ENCODE measurements at regions not wholly inside any gene's neighbourhood (a gene's known extent, or its start where the extent isn't known, plus 50 kb on each side); places are given as distances from the start of the nearest gene placed in this dataset.

- no peak overlapping the region for H3K4ac ChIP-seq (replicated peaks; ENCODE audit: insufficient read length, low read depth, low read length)
- H3K9me3 ChIP-seq (ENCODE audit: insufficient read depth in 2 of 2, low read depth in 1 of 2, low read length in 1 of 2), result no peaks in the 10 kb centered on the region; a peak in 1 of 4 replicates
- no peak overlapping the region for H4K5ac ChIP-seq (ENCODE audit: insufficient read length, low read depth, low read length)
- H3K23ac ChIP-seq (ENCODE audit: insufficient read length), result no peak overlapping the region
- H2BK15ac ChIP-seq (ENCODE audit: low read length), result no peak overlapping the region
- no peaks in the 10 kb centered on the region for H3K27me3 ChIP-seq (replicated peaks in 1 of 4; ENCODE audit: control insufficient read depth in 3 of 4, extremely low read depth in 1 of 4, insufficient read depth in 3 of 4, low read length in 3 of 4)
- no peak overlapping the region for H2BK20ac ChIP-seq (ENCODE audit: low read length)
- no peak overlapping the region for H2AK5ac ChIP-seq (ENCODE audit: low read depth, low read length)
- H2BK120ac ChIP-seq (replicated peaks; ENCODE audit: low read depth, low read length), result no peak overlapping the region
- FAIRE-seq (no peak), DNase-seq (ENCODE audit: low read depth in 1 of 2, low spot score in 2 of 2) (no peak)
- H3K56ac ChIP-seq (replicated peaks; ENCODE audit: insufficient read length, low read depth, low read length), result no peak overlapping the region
- no peak overlapping the region for H3K18ac ChIP-seq (ENCODE audit: extremely low read depth, low read length)
- no peaks in the 10 kb centered on the region for H3K23me2 ChIP-seq (ENCODE audit: low read depth, low read length)
- H4K20me1 ChIP-seq (replicated peaks in 1 of 2; ENCODE audit: control insufficient read depth in 1 of 2, insufficient read depth in 2 of 2, low read length in 2 of 2), result no peaks in the 10 kb centered on the region
- H3K79me2 ChIP-seq (ENCODE audit: control insufficient read depth in 1 of 2, insufficient read depth in 2 of 2, low read length in 2 of 2), result no peaks in the 10 kb centered on the region
- H3K27ac ChIP-seq (ENCODE audit: low read depth, low read length), result no peak overlapping the region
- no peak overlapping the region for H3K4me3 ChIP-seq (ENCODE audit: extremely low read depth in 1 of 4, insufficient read depth in 2 of 4, low read depth in 3 of 4, low read length in 4 of 4)
- H3K79me1 ChIP-seq (ENCODE audit: low read depth, low read length), result no peaks in the 10 kb centered on the region
- CTCF ChIA-PET (ENCODE audit: partially characterized antibody), result interaction anchor here (1.4 kb wide), 1 partner anchor 10 kb away, joined by 3 read pairs; no protein-coding TSS in a partner anchor
- H4K8ac ChIP-seq (ENCODE audit: extremely low read depth, insufficient read depth, low read length), result no peak overlapping the region
- no peak overlapping the region for H2AFZ ChIP-seq (ENCODE audit: low read length)
- H4K91ac ChIP-seq (replicated peaks; ENCODE audit: insufficient read length, low read length), result no peak overlapping the region
- POLR2A ChIA-PET (ENCODE audit: partially characterized antibody), result no interaction called here
- no peak overlapping the region for H3K4me2 ChIP-seq (ENCODE audit: insufficient read depth in 1 of 2, low read depth in 2 of 2, low read length in 2 of 2)
- H2BK5ac ChIP-seq (ENCODE audit: low read depth, low read length), result no peak overlapping the region
- TF ChIP-seq EGR1 (IDR thresholded peaks at IDR 0.05; ENCODE audit: borderline replicate concordance, low read depth, low read length) (no peak), JUND (IDR thresholded peaks at IDR 0.05; ENCODE audit: low read length) (no peak), YY1 (IDR thresholded peaks at IDR 0.05; ENCODE audit: low read depth, low read length) (no peak), SIN3A (conservative IDR thresholded peaks at IDR 0.05 in 1 of 2, IDR thresholded peaks at IDR 0.05 in 1 of 2; ENCODE audit: low read depth in 1 of 2, low read length in 2 of 2) (no peak), RFX5 (IDR thresholded peaks at IDR 0.05; ENCODE audit: borderline replicate concordance, low read depth, low read length) (no peak)
- H3K36me3 ChIP-seq (ENCODE audit: control insufficient read depth in 2 of 4, insufficient read depth in 4 of 4, low read length in 3 of 4), result no peaks in the 10 kb centered on the region
- no peak overlapping the region for H3K9ac ChIP-seq (replicated peaks in 1 of 4; ENCODE audit: extremely low read depth in 1 of 4, low read depth in 3 of 4, low read length in 3 of 4)
- H2BK12ac ChIP-seq (ENCODE audit: low read depth, low read length), result no peak overlapping the region
- no peaks in the 10 kb centered on the region for H3K4me1 ChIP-seq (replicated peaks in 1 of 4; ENCODE audit: control insufficient read depth in 3 of 4, insufficient read depth in 4 of 4, low read length in 3 of 4)
- no peak overlapping the region for H3K14ac ChIP-seq (ENCODE audit: insufficient read length)
- 82% methylated on average over 6 of the region's 6 CpGs; no CpG with 5 or more reads in 1 of the 2 experiments for WGBS, 2 experiments (ENCODE audit: extremely low coverage in 1 of 2, insufficient coverage in 1 of 2, insufficient read length in 1 of 2, insufficient replicate concordance in 2 of 2, low coverage in 1 of 2, low lambda C conversion rate in 2 of 2, missing lambda C conversion rate in 1 of 2)
Observed at GRCh38 chr1:239870194-239870593, 221.5 kb upstream of the FMN2 start.

Measured in H1 (cell line).